ENCODE measurements at regions not wholly inside any gene's neighbourhood (a gene's known extent, or its start where the extent isn't known, plus 50 kb on each side); places are given as distances from the start of the nearest gene placed in this dataset.
"Not testable (repeated sequence)": the region's sequence is repeated elsewhere in the genome, so short reads cannot be mapped to it uniquely, and the experiment has no call there.

- DNase-seq = no peak
Observed at GRCh38 chrX:129361576-129361975, 161.7 kb downstream of the SMARCA1 start.

- DNase-seq = peak; percentile 57
Observed at GRCh38 chrX:129360175-129360574, 163.1 kb downstream of the SMARCA1 start.

- no peak for DNase-seq
Observed at GRCh38 chrX:129359269-129359668, 164.0 kb downstream of the SMARCA1 start.

- not testable (repeated sequence) for DNase-seq
Observed at GRCh38 chrX:129357428-129357827, 165.9 kb downstream of the SMARCA1 start.

- DNase-seq = no peak
Observed at GRCh38 chrX:129347291-129347690, 176.0 kb downstream of the SMARCA1 start.

GRCh38 chrX:129346574-129346973 lies 176.7 kb downstream of the SMARCA1 start:
- DNase-seq = no peak

- not testable (repeated sequence) for DNase-seq
Observed at GRCh38 chrX:129337264-129337663, 186.0 kb downstream of the SMARCA1 start.

- no peak for DNase-seq
Observed at GRCh38 chrX:129323115-129323514, 200.2 kb downstream of the SMARCA1 start.

GRCh38 chrX:129318375-129318774 lies 204.9 kb downstream of the SMARCA1 start:
- peak; percentile 15 for DNase-seq

- no peak for DNase-seq
Observed at GRCh38 chrX:129316461-129316860, 206.8 kb downstream of the SMARCA1 start.

- no peak for DNase-seq
Observed at GRCh38 chrX:129310000-129310399, 213.3 kb downstream of the SMARCA1 start.

- no peak for DNase-seq
Observed at GRCh38 chrX:129262912-129263311, 260.4 kb downstream of the SMARCA1 start.

GRCh38 chrX:129255516-129255915 lies 267.8 kb downstream of the SMARCA1 start:
- not testable (repeated sequence) for DNase-seq

GRCh38 chrX:129249563-129249962 lies 273.7 kb downstream of the SMARCA1 start:
- no peak for DNase-seq

- DNase-seq = no peak
Observed at GRCh38 chrX:129247642-129248041, 275.6 kb downstream of the SMARCA1 start.

GRCh38 chrX:129239371-129239770 lies 283.9 kb downstream of the SMARCA1 start:
- DNase-seq = no peak

- no peak for DNase-seq
Observed at GRCh38 chrX:129238011-129238410, 285.3 kb downstream of the SMARCA1 start.

- DNase-seq = peak; percentile 43
Observed at GRCh38 chrX:129235903-129236302, 287.4 kb downstream of the SMARCA1 start.

GRCh38 chrX:129233786-129234185 lies 289.5 kb downstream of the SMARCA1 start:
- DNase-seq = no peak

GRCh38 chrX:129230850-129231512 lies 292.3 kb downstream of the SMARCA1 start:
- DNase-seq = no peak

- DNase-seq = no peak
Observed at GRCh38 chrX:129230168-129230567, 293.1 kb downstream of the SMARCA1 start.

- DNase-seq = no peak
Observed at GRCh38 chrX:129227366-129227765, 295.9 kb downstream of the SMARCA1 start.

- DNase-seq = no peak
Observed at GRCh38 chrX:129193357-129193756, 329.9 kb downstream of the SMARCA1 start.

GRCh38 chrX:129188231-129188630 lies 335.1 kb downstream of the SMARCA1 start:
- DNase-seq = no peak

- no peak for DNase-seq
Observed at GRCh38 chrX:129176710-129177109, 346.6 kb downstream of the SMARCA1 start.
